Uterus (tissue), 3 donors: ENCODE measurements at regions not wholly inside any gene's neighbourhood (a gene's known extent, or its start where the extent isn't known, plus 50 kb on each side); places are given as distances from the start of the nearest gene placed in this dataset.

Source experiments
- DNase-seq, 2 donors: peaks; one replicate each; pipeline ENCODE4 v3.0.0-alpha.2; 2019 to 2020
- H3K27ac ChIP-seq, 2 donors: fragments of 200-600 bp; sonication (generic); 1 replicate in 1 of 2; 2 replicates in 1 of 2; pipeline ENCODE4 v1.5.1; 2016 to 2018
- H3K27me3 ChIP-seq, 2 donors: fragments of 200-600 bp; sonication (generic); one replicate each; pipeline ENCODE4 v1.5.1; 2018 to 2019; ENCODE audit warnings: control low read depth in 1 of 2
- H3K36me3 ChIP-seq, 2 donors: fragments of 200-600 bp; sonication (generic); one replicate each; pipeline ENCODE4 v1.5.1; 2019; ENCODE audit warnings: control low read depth in 1 of 2
- H3K4me1 ChIP-seq, 2 donors: fragments of 200-600 bp; sonication (generic); one replicate each; pipeline ENCODE4 v1.5.1; 2018 to 2019; ENCODE audit warnings: control low read depth in 1 of 2
- H3K4me3 ChIP-seq, 2 donors: fragments of 200-600 bp; sonication (generic); 1 replicate in 1 of 2; 2 replicates in 1 of 2; pipeline ENCODE4 v1.5.1; 2018 to 2019; ENCODE audit warnings: mild to moderate bottlenecking in 1 of 2
- H3K9me3 ChIP-seq, 2 donors: fragments of 200-600 bp; sonication (generic); one replicate each; pipeline ENCODE4 v1.5.1; 2019; ENCODE audit warnings: control low read depth in 1 of 2
- CTCF ChIP-seq, 4 experiments: fragments of 200-600 bp in 2 of 4; fragments of 450-650 bp in 2 of 4; sonication (generic) in 2 of 4; IDR thresholded peaks; one replicate each; pipeline ENCODE4 v1.5.1; 2016 to 2019; ENCODE audit warnings: antibody characterized with exemption in 4 of 4, mild to moderate bottlenecking in 2 of 4, moderate library complexity in 1 of 4
- POLR2A ChIP-seq, 2 donors: fragments of 450-650 bp; IDR thresholded peaks; one replicate each; pipeline ENCODE4 v1.6.1; 2016; ENCODE audit warnings: antibody characterized with exemption in 2 of 2, mild to moderate bottlenecking in 1 of 2, moderate library complexity in 1 of 2
- intact Hi-C: fragments of 100-400 bp; cut with DNase I; formaldehyde crosslinking; loops from one replicate; pipeline ENCODE4 v1.15.1; 2023; ENCODE audit warnings: low total_unique reads
- donor health status: DM: yes; HTN: yes; CAD: no.

GRCh38 chr6:147776631-147777213 lies 268.2 kb downstream of the SAMD5 start:
- Histone ChIP-seq H3K9me3 (no peaks in the 10 kb centered on the region), H3K36me3 (no peaks in the 10 kb centered on the region), H3K4me3 (no peak overlapping the region), H3K4me1 (no peaks in the 10 kb centered on the region), H3K27me3 (no peaks in the 10 kb centered on the region), H3K27ac (no peak overlapping the region)
- intact Hi-C loops = no loop called here
- TF ChIP-seq POLR2A (IDR thresholded peaks at IDR 0.05) (no peak), CTCF (IDR thresholded peaks at IDR 0.05) (no peak)
- DNase-seq = no peak

- no peaks in the 10 kb centered on the region for H3K9me3 ChIP-seq
- no peaks in the 10 kb centered on the region for H3K36me3 ChIP-seq
- no peaks in the 10 kb centered on the region for H3K4me1 ChIP-seq
- no peak overlapping the region for H3K4me3 ChIP-seq
- intact Hi-C loops = no loop called here
- no peaks in the 10 kb centered on the region for H3K27me3 ChIP-seq
- DNase-seq = no peak
- TF ChIP-seq POLR2A (IDR thresholded peaks at IDR 0.05) (no peak), CTCF (IDR thresholded peaks at IDR 0.05) (no peak)
- H3K27ac ChIP-seq = no peak overlapping the region
Measured at GRCh38 chr6:147779624-147780023, 271.1 kb downstream of the SAMD5 start.

- no peaks in the 10 kb centered on the region for H3K36me3 ChIP-seq
- intact Hi-C loops = no loop called here
- TF ChIP-seq POLR2A (IDR thresholded peaks at IDR 0.05) (no peak), CTCF (IDR thresholded peaks at IDR 0.05) (no peak)
- H3K4me1 ChIP-seq = no peaks in the 10 kb centered on the region
- no peak for DNase-seq
- H3K9me3 ChIP-seq = no peaks in the 10 kb centered on the region
- H3K27me3 ChIP-seq = no peaks in the 10 kb centered on the region
- H3K27ac ChIP-seq = no peak overlapping the region
- H3K4me3 ChIP-seq = no peak overlapping the region
Measured at GRCh38 chr6:147782302-147782701, 273.8 kb downstream of the SAMD5 start.

- Histone ChIP-seq H3K36me3 (no peaks in the 10 kb centered on the region), H3K9me3 (no peaks in the 10 kb centered on the region), H3K27ac (no peak overlapping the region), H3K27me3 (no peaks in the 10 kb centered on the region), H3K4me1 (no peaks in the 10 kb centered on the region), H3K4me3 (no peak overlapping the region)
- DNase-seq = no peak
- no peak for TF ChIP-seq POLR2A (IDR thresholded peaks at IDR 0.05)
- no peak for TF ChIP-seq CTCF (IDR thresholded peaks at IDR 0.05)
- intact Hi-C loops = no loop called here
Measured at GRCh38 chr6:147784371-147784770, 275.9 kb downstream of the SAMD5 start.

- DNase-seq = no peak
- Histone ChIP-seq H3K9me3 (no peaks in the 10 kb centered on the region), H3K4me1 (no peaks in the 10 kb centered on the region), H3K27me3 (no peaks in the 10 kb centered on the region), H3K36me3 (no peaks in the 10 kb centered on the region), H3K27ac (no peak overlapping the region), H3K4me3 (no peak overlapping the region)
- no peak for TF ChIP-seq POLR2A (IDR thresholded peaks at IDR 0.05)
- no peak for TF ChIP-seq CTCF (IDR thresholded peaks at IDR 0.05)
- intact Hi-C loops = no loop called here
Measured at GRCh38 chr6:147787417-147787816, 278.9 kb downstream of the SAMD5 start.
